ENCODE measurements at regions not wholly inside any gene's neighbourhood (a gene's known extent, or its start where the extent isn't known, plus 50 kb on each side); places are given as distances from the start of the nearest gene placed in this dataset.

DNA sequence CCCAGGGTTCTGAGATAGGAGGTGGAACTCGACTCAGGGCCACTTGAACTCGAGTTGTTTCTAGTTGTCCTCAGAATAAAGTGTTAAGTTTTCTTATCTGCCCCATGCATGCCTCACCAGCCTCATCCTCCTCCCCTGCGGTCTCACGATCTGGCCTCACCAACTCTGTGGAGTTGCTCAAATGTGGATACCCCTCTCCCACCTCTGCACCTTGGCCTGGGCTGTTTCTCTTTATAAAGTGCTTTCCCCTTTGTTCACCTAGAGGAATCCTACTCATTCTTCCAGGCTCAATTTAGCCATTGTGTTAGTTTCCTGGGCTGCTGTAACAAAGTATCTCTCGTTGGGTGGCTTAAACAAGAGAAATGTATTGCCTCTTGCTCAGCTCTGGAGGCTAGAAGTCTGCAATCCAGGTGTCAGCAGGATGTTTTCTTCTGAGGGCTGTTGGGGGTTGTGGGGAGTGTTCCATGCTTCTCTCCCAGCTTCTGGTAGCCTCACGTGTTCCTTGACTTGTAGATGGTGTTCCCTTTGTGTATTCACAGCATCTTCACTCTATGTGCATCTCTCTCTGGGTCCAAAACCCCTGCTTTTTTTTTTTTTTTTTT is 100.7 kb downstream of the MEX3B start:
- intact Hi-C loops (cut with DNase I): loop anchor here (10.0 kb wide), 1 partner anchor 460 kb away; no protein-coding TSS in a partner anchor
- Histone ChIP-seq H3K9me3 (no peaks in the 10 kb centered on the region), H3K4me1 (no peaks in the 10 kb centered on the region), H3K4me3 (no peak overlapping the region), H3K27me3 (no peaks in the 10 kb centered on the region), H3K36me3 (no peaks in the 10 kb centered on the region), H3K27ac (no peak overlapping the region)
- TF ChIP-seq POLR2A (IDR thresholded peaks at IDR 0.05): no peak
- TF ChIP-seq, protein P1, sequence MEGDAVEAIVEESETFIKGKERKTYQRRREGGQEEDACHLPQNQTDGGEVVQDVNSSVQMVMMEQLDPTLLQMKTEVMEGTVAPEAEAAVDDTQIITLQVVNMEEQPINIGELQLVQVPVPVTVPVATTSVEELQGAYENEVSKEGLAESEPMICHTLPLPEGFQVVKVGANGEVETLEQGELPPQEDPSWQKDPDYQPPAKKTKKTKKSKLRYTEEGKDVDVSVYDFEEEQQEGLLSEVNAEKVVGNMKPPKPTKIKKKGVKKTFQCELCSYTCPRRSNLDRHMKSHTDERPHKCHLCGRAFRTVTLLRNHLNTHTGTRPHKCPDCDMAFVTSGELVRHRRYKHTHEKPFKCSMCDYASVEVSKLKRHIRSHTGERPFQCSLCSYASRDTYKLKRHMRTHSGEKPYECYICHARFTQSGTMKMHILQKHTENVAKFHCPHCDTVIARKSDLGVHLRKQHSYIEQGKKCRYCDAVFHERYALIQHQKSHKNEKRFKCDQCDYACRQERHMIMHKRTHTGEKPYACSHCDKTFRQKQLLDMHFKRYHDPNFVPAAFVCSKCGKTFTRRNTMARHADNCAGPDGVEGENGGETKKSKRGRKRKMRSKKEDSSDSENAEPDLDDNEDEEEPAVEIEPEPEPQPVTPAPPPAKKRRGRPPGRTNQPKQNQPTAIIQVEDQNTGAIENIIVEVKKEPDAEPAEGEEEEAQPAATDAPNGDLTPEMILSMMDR (IDR thresholded peaks at IDR 0.05): no peak
- DNase-seq: no peak
- WGBS, 2 donors: 62% methylated on average over 6 of the region's 6 CpGs

DNA sequence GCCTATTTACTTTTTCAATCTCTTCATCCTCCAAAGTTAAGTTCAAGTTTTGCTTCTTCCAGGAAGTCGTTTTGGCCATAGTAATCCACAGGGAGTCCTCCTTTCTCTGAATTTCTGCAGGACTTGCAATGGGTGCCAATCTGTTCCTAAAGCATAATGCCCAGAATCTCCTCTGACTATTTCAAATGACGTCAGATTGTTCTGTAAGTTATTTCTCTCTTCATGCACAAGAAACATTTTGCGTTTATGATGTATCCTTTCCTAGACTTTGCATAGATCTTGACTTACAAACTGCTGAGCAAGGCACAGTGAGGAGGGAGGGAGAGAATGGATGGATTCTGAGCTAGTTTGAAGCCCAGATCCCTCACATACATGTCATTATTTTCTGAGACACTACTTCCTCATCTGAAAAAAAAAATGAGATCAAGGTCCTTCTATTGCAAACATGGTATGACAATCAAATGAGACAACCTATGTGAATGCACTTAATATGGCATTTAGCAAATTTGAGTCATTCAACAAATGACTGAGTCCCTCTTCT is 103.1 kb downstream of the MEX3B start:
- WGBS, 2 donors: 74 to 75% methylated on average over 3 of the region's 3 CpGs
- intact Hi-C loops (cut with DNase I): loop anchor here (10.0 kb wide), 1 partner anchor 458 kb away; no protein-coding TSS in a partner anchor
- no peaks in the 10 kb centered on the region for H3K36me3 ChIP-seq
- TF ChIP-seq, protein P1 (IDR thresholded peaks at IDR 0.05): no peak
- TF ChIP-seq POLR2A (IDR thresholded peaks at IDR 0.05): no peak
- H3K4me1 ChIP-seq: no peaks in the 10 kb centered on the region
- no peak overlapping the region for H3K4me3 ChIP-seq
- H3K27me3 ChIP-seq: no peaks in the 10 kb centered on the region
- no peak overlapping the region for H3K27ac ChIP-seq
- DNase-seq: no peak
- peaks cover 0 to 3% (median 0%) of the 10 kb centered on the region in 3 donors for H3K9me3 ChIP-seq

DNA sequence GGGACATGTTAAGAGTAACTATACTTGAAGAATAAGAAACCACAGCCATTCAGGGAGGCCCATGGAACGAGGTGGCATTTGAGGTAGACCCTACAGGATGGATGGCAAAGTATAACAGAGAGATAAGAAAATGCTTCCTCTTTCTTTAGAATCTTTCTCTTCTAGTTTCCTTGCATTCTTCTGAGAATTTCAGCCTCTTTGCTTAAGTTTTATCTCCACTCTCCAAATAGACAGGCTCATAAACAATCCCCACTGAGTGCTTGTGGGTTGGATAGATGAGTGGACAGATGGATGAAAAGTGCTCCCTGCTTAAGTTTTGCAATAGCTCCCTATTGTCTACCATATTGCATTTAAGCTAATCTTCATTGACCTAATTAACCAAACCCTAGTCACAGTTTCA is 103.7 kb downstream of the MEX3B start:
- H3K4me3 ChIP-seq: no peak overlapping the region

DNA sequence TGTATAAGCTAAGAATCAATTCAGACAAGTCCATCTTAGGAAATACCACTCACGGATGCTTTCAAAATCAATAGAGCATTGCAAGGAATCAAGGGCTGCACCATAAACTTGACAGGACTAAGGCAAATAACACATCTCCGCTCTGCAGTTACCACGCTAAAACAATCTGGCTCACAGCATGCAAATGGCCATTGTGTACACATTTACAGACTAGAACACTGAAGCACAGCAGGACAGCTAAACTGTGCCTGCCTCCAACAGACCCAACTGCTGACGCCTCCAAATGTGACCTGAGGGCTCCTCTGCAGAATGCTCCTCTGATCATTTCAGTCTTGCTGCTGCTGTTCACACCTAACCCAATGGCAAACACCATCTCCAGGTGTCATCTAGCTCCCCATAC is 104.3 kb downstream of the MEX3B start:
- Histone ChIP-seq H3K4me3 (no peak overlapping the region), H3K9me3 (peaks cover 0 to 3% (median 0%) of the 10 kb centered on the region in 3 donors), H3K27me3 (no peaks in the 10 kb centered on the region), H3K27ac (no peak overlapping the region), H3K36me3 (no peaks in the 10 kb centered on the region), H3K4me1 (no peaks in the 10 kb centered on the region)
- no peak for TF ChIP-seq POLR2A (IDR thresholded peaks at IDR 0.05)
- TF ChIP-seq, protein P1 (IDR thresholded peaks at IDR 0.05): no peak
- intact Hi-C loops (cut with DNase I): loop anchor here (10.0 kb wide), 1 partner anchor 457 kb away; no protein-coding TSS in a partner anchor
- DNase-seq: no peak
- WGBS, 2 donors: 68 to 76% methylated on average over 4 of the region's 4 CpGs

More for the DNA sequence above, 103.7 kb downstream of the MEX3B start:
- Histone ChIP-seq H3K36me3 (no peaks in the 10 kb centered on the region), H3K27me3 (no peaks in the 10 kb centered on the region), H3K9me3 (peaks cover 0 to 3% (median 0%) of the 10 kb centered on the region in 3 donors), H3K4me1 (no peaks in the 10 kb centered on the region), H3K27ac (no peak overlapping the region)
- WGBS, 2 donors: 32 to 43% methylated on average over 1 of the region's 1 CpG
- no peak for DNase-seq
- TF ChIP-seq POLR2A (IDR thresholded peaks at IDR 0.05): no peak
- TF ChIP-seq, protein P1 (IDR thresholded peaks at IDR 0.05): no peak
- intact Hi-C loops (cut with DNase I): loop anchor here (10.0 kb wide), 1 partner anchor 457 kb away; no protein-coding TSS in a partner anchor

Measured in esophagus squamous epithelium (tissue), 5 donors.